Posterior vena cava (tissue), 2 donors: ENCODE measurements at regions not wholly inside any gene's neighbourhood (a gene's known extent, or its start where the extent isn't known, plus 50 kb on each side); places are given as distances from the start of the nearest gene placed in this dataset.

ENCODE experiments used
- DNase-seq: peaks from one replicate; pipeline ENCODE4 v3.0.0-alpha.2; 2020; ENCODE audit warnings: low spot score
- intact Hi-C, 2 donors: fragments of 100-400 bp; cut with DNase I; formaldehyde crosslinking; loops; one replicate each; pipeline versions ENCODE4 v1.14.1 to v1.14.2; 2022 to 2023
- donor health status: DM: yes; HTN: yes; CAD: no.
- donor health status: DM: yes; HTN: yes; CAD: no.

- DNase-seq = no peak
These were observed 309.1 kb upstream of the TLE3 start for GRCh38 chr15:70406617-70407335.

GRCh38 chr15:70401709-70402108, 304.0 kb upstream of the TLE3 start:
- intact Hi-C loops = no loop called here
- no peak for DNase-seq

More at GRCh38 chr15:70406617-70407335, 309.1 kb upstream of the TLE3 start:
- intact Hi-C loops = no loop called here

GRCh38 chr15:70400766-70401541, 303.2 kb upstream of the TLE3 start:
- intact Hi-C loops = no loop called here
- DNase-seq = no peak

- intact Hi-C loops = no loop called here
- DNase-seq = no peak
These were observed 301.5 kb upstream of the TLE3 start for GRCh38 chr15:70399204-70399603.

- no peak for DNase-seq
- intact Hi-C loops = no loop called here
These were observed 301.0 kb upstream of the TLE3 start for GRCh38 chr15:70398694-70399093.

- no peak for DNase-seq
- intact Hi-C loops = no loop called here
These were observed 299.1 kb upstream of the TLE3 start for GRCh38 chr15:70396807-70397206.

GRCh38 chr15:70395164-70395563, 297.4 kb upstream of the TLE3 start:
- DNase-seq = peak; percentile 73
- intact Hi-C loops = no loop called here

- DNase-seq = no peak
- intact Hi-C loops = no loop called here
These were observed 293.0 kb upstream of the TLE3 start for GRCh38 chr15:70390723-70391122.

- intact Hi-C loops = no loop called here
- no peak for DNase-seq
These were observed 290.3 kb upstream of the TLE3 start for GRCh38 chr15:70387993-70388392.

- no peak for DNase-seq
- intact Hi-C loops = no loop called here
These were observed 289.4 kb upstream of the TLE3 start for GRCh38 chr15:70387081-70387480.

GRCh38 chr15:70385711-70386110, 288.0 kb upstream of the TLE3 start:
- DNase-seq = no peak
- intact Hi-C loops = no loop called here

- intact Hi-C loops = no loop called here
- DNase-seq = no peak
These were observed 287.3 kb upstream of the TLE3 start for GRCh38 chr15:70385052-70385451.

- DNase-seq = no peak
- intact Hi-C loops = no loop called here
These were observed 286.1 kb upstream of the TLE3 start for GRCh38 chr15:70383856-70384255.

- DNase-seq = no peak
- intact Hi-C loops = no loop called here
These were observed 285.2 kb upstream of the TLE3 start for GRCh38 chr15:70382762-70383458.

- intact Hi-C loops = no loop called here
- DNase-seq = no peak
These were observed 284.5 kb upstream of the TLE3 start for GRCh38 chr15:70382009-70382749.

- intact Hi-C loops = no loop called here
- peak; percentile 35 for DNase-seq
These were observed 282.5 kb upstream of the TLE3 start for GRCh38 chr15:70379938-70380883.

GRCh38 chr15:70379134-70379533, 281.4 kb upstream of the TLE3 start:
- peak; percentile 34 for DNase-seq
- intact Hi-C loops = no loop called here

GRCh38 chr15:70378126-70379031, 280.7 kb upstream of the TLE3 start:
- intact Hi-C loops = no loop called here
- DNase-seq = peak; percentile 34
